ENCODE measurements at regions not wholly inside any gene's neighbourhood (a gene's known extent, or its start where the extent isn't known, plus 50 kb on each side); places are given as distances from the start of the nearest gene placed in this dataset.

GRCh38 chr2:133824869-133825268 is 256.6 kb upstream of the NCKAP5 start:
- TF ChIP-seq POLR2AphosphoS5 (IDR thresholded peaks at IDR 0.05) (no peak), CTCF (IDR thresholded peaks at IDR 0.05) (no peak), POLR2A (IDR thresholded peaks at IDR 0.05) (no peak), EP300 (IDR thresholded peaks at IDR 0.05) (no peak)
